ENCODE measurements at regions not wholly inside any gene's neighbourhood (a gene's known extent, or its start where the extent isn't known, plus 50 kb on each side); places are given as distances from the start of the nearest gene placed in this dataset.
A peak's percentile ranks its signal among the peaks of the same experiment; 100 is the strongest.

- Histone ChIP-seq H3K9me2 (ENCODE audit: insufficient read depth) (no peaks in the 10 kb centered on the region), H3F3A (replicated peaks; ENCODE audit: low read depth) (no peaks in the 10 kb centered on the region), H3K79me2 (replicated peaks; ENCODE audit: insufficient read depth) (no peaks in the 10 kb centered on the region), H3K27ac (ENCODE audit: low read depth) (no peak overlapping the region), H3K4me1 (ENCODE audit: insufficient read depth) (no peaks in the 10 kb centered on the region), H4K20me1 (replicated peaks; ENCODE audit: insufficient read depth) (no peaks in the 10 kb centered on the region), H2AFZ (no peak overlapping the region), H3K27me3 (ENCODE audit: insufficient read depth) (no peaks in the 10 kb centered on the region), H3K4me3 (no peak overlapping the region), H3K4me2 (no peak overlapping the region), H3K36me3 (ENCODE audit: insufficient read depth) (no peaks in the 10 kb centered on the region)
- Mint-ChIP-seq H3K9me3 (no peaks in the 10 kb centered on the region), H3K4me1 (peaks cover 4% of the 10 kb centered on the region; the same call in 2 of the 3 replicates), H3K36me3 (ENCODE audit: low read depth) (no peaks in the 10 kb centered on the region), H3K4me3 (no peak overlapping the region), H3K27ac (no peak overlapping the region; the same call in 1 of the 2 replicates), H3K27me3 (ENCODE audit: insufficient read depth, low read depth, poor library complexity) (no peaks in the 10 kb centered on the region)
- ATAC-seq (peak; percentile 90), DNase-seq (ENCODE audit: low spot score) (peak; percentile 72)
- TF ChIP-seq ZNF462 (CRISPR knock-in tag; IDR thresholded peaks at IDR 0.05) (no peak), CTCF (conservative IDR thresholded peaks at IDR 0.05; ENCODE audit: low read depth in 2 of 2) (peak; percentile 67 to 72)
Observed at GRCh38 chr7:145016068-145016467, 180.2 kb upstream of the TPK1 start.

- H3K36me3 ChIP-seq (ENCODE audit: insufficient read depth): no peaks in the 10 kb centered on the region
- no peak overlapping the region for H3K27ac ChIP-seq (ENCODE audit: low read depth)
- H3K79me2 ChIP-seq (replicated peaks; ENCODE audit: insufficient read depth): no peaks in the 10 kb centered on the region
- no peak overlapping the region for H3K27ac Mint-ChIP-seq
- ATAC-seq: no peak
- H3F3A ChIP-seq (replicated peaks; ENCODE audit: low read depth): no peaks in the 10 kb centered on the region
- H3K36me3 Mint-ChIP-seq (ENCODE audit: low read depth): no peaks in the 10 kb centered on the region
- no peak overlapping the region for H2AFZ ChIP-seq
- no peak overlapping the region for H3K4me3 Mint-ChIP-seq
- no peaks in the 10 kb centered on the region for H3K4me1 ChIP-seq (ENCODE audit: insufficient read depth)
- no peak overlapping the region for H3K4me3 ChIP-seq
- no peaks in the 10 kb centered on the region for H3K27me3 ChIP-seq (ENCODE audit: insufficient read depth)
- DNase-seq (ENCODE audit: low spot score): no peak
- H3K4me1 Mint-ChIP-seq: no peaks in the 10 kb centered on the region
- H3K27me3 Mint-ChIP-seq (ENCODE audit: insufficient read depth, low read depth, poor library complexity): peaks cover 1% of the 10 kb centered on the region
- H3K9me3 Mint-ChIP-seq: no peaks in the 10 kb centered on the region; the same call in 2 of the 3 replicates
- H4K20me1 ChIP-seq (replicated peaks; ENCODE audit: insufficient read depth): no peaks in the 10 kb centered on the region
- H3K9me2 ChIP-seq (ENCODE audit: insufficient read depth): no peaks in the 10 kb centered on the region; the same call in 1 of the 2 replicates
- no peak overlapping the region for H3K4me2 ChIP-seq
- TF ChIP-seq ZNF331 (CRISPR knock-in tag; IDR thresholded peaks at IDR 0.05; ENCODE audit: low read depth): no peak
- TF ChIP-seq NANOG (IDR thresholded peaks at IDR 0.05; ENCODE audit: borderline replicate concordance): no peak
- no peak for TF ChIP-seq ETS1 (IDR thresholded peaks at IDR 0.05)
- TF ChIP-seq REST (IDR thresholded peaks at IDR 0.05; ENCODE audit: unreplicated experiment): no peak
- TF ChIP-seq JUNB (IDR thresholded peaks at IDR 0.05; ENCODE audit: unreplicated experiment): no peak
- no peak for TF ChIP-seq STAT1 (IDR thresholded peaks at IDR 0.05; ENCODE audit: unreplicated experiment)
Observed at GRCh38 chr7:145009876-145010275, 174.0 kb upstream of the TPK1 start.

Data from GM23338 (cell line).